ENCODE measurements at regions not wholly inside any gene's neighbourhood (a gene's known extent, or its start where the extent isn't known, plus 50 kb on each side); places are given as distances from the start of the nearest gene placed in this dataset.
"Not testable (repeated sequence)": the region's sequence is repeated elsewhere in the genome, so short reads cannot be mapped to it uniquely, and the experiment has no call there.

GRCh38 chr1:91207691-91208090, 185.9 kb upstream of the ZNF644 start:
- DNase-seq (ENCODE audit: low spot score), result not testable (repeated sequence)

- DNase-seq (ENCODE audit: low spot score), result not testable (repeated sequence)
These were observed 182.3 kb upstream of the ZNF644 start for GRCh38 chr1:91204150-91204549.

- DNase-seq (ENCODE audit: low spot score), result no peak
These were observed 179.9 kb upstream of the ZNF644 start for GRCh38 chr1:91201694-91202093.

GRCh38 chr1:91201176-91201575, 179.3 kb upstream of the ZNF644 start:
- DNase-seq (ENCODE audit: low spot score), result no peak

- no peak for DNase-seq (ENCODE audit: low spot score)
These were observed 178.8 kb upstream of the ZNF644 start for GRCh38 chr1:91200675-91201074.

GRCh38 chr1:91199988-91200387, 178.2 kb upstream of the ZNF644 start:
- no peak for DNase-seq (ENCODE audit: low spot score)

- DNase-seq (ENCODE audit: low spot score), result no peak
These were observed 169.2 kb upstream of the ZNF644 start for GRCh38 chr1:91190996-91191395.

- DNase-seq (ENCODE audit: low spot score), result no peak
These were observed 167.3 kb upstream of the ZNF644 start for GRCh38 chr1:91189096-91189495.

- not testable (repeated sequence) for DNase-seq (ENCODE audit: low spot score)
These were observed 161.0 kb upstream of the ZNF644 start for GRCh38 chr1:91182807-91183206.

GRCh38 chr1:91176250-91176649, 154.4 kb upstream of the ZNF644 start:
- DNase-seq (ENCODE audit: low spot score), result no peak

- DNase-seq (ENCODE audit: low spot score), result no peak
These were observed 152.9 kb upstream of the ZNF644 start for GRCh38 chr1:91174734-91175133.

- DNase-seq (ENCODE audit: low spot score), result no peak
These were observed 151.6 kb upstream of the ZNF644 start for GRCh38 chr1:91173346-91173890.

- no peak for DNase-seq (ENCODE audit: low spot score)
These were observed 150.7 kb upstream of the ZNF644 start for GRCh38 chr1:91172541-91172940.

- no peak for DNase-seq (ENCODE audit: low spot score)
These were observed 150.1 kb upstream of the ZNF644 start for GRCh38 chr1:91171898-91172297.

- no peak for DNase-seq (ENCODE audit: low spot score)
These were observed 148.7 kb upstream of the ZNF644 start for GRCh38 chr1:91170571-91170970.

- peak; percentile 23 for DNase-seq (ENCODE audit: low spot score)
These were observed 144.4 kb upstream of the ZNF644 start for GRCh38 chr1:91166106-91166712.

- peak; percentile 33 for DNase-seq (ENCODE audit: low spot score)
These were observed 143.3 kb upstream of the ZNF644 start for GRCh38 chr1:91165033-91165654.

- DNase-seq (ENCODE audit: low spot score), result no peak
These were observed 140.8 kb upstream of the ZNF644 start for GRCh38 chr1:91162613-91163012.

GRCh38 chr1:91161749-91162148, 139.9 kb upstream of the ZNF644 start:
- DNase-seq (ENCODE audit: low spot score), result no peak

GRCh38 chr1:91161166-91161565, 139.3 kb upstream of the ZNF644 start:
- no peak for DNase-seq (ENCODE audit: low spot score)

GRCh38 chr1:91160363-91161075, 138.7 kb upstream of the ZNF644 start:
- DNase-seq (ENCODE audit: low spot score), result no peak

- DNase-seq (ENCODE audit: low spot score), result no peak
These were observed 131.5 kb upstream of the ZNF644 start for GRCh38 chr1:91153341-91153740.

- DNase-seq (ENCODE audit: low spot score), result no peak
These were observed 130.5 kb upstream of the ZNF644 start for GRCh38 chr1:91152331-91152730.
